A172 (cell line): ENCODE measurements at regions not wholly inside any gene's neighbourhood (a gene's known extent, or its start where the extent isn't known, plus 50 kb on each side); places are given as distances from the start of the nearest gene placed in this dataset.

Experiments used
- DNase-seq: peaks from one replicate; pipeline ENCODE4 v3.0.0-alpha.2; 2015; ENCODE audit warnings: low spot score

DNA sequence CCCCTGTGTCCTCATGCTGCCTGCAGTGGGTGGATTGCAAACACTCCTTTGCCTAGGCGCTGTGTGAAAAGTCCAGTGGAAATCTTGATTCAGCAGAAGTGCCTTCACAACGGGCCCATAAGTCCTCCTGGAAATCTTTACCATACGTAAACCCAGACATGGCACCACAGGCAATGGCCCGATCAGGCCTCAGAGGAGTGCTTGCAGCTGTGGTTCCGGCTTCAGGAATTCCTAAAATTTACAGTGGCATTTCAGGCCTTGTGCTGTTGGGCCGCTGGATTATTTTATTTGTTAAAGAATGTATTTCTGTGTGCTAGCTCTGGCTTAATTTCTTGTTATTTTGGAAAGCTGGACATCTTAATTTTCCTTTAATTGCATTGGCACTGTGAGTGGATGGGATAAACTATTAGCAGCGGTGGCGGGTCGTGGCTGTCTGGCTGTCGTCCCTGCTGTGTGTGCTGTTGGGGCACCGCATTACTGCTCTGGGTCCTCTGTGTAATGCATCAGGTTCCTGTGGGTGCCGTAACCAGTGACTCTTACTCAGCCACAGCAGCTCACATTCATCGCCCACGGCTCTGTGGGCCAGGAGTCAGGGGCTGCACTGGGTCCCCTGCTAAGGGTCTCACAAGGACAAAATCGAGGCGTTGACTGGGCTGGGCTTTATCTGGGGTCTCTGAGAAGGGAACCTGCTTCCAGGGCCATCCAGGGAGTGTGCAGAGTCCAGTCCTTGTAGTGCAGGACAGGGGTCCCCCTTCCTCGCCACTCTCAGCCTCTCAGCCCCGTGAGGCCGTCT lies 73.1 kb downstream of the RTP5 start:
- no peak for DNase-seq

DNA sequence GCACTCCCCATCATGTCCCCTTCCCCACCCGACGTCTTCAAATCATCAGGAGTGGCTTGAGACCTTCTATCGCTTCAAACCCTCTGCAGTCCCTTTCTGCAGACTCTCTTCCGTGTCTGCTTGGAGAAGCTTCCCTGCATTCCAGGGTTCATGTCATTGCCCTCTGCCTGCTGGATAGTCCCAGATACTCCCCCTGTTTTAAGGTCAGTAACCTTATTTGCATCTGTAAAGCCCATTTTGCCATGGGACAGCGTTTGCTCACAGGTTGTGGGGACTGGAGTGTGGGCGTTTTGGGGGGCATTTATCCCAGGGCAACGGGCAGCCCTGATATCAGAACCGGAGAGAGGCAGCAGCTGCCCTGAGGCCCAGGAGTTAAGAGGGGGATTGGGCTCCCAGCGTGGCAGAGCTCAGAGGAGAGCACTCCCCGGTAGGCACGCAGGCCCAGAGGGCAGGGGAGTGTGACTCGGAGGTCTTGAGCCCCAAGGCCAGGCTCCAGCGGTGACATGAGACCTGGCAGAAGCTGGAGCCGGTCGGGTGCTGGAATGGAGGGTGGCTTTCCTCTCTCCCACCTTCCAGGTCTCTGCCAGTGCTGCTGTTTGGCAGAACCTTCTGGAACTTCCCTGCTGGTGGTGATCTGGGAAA lies 73.8 kb downstream of the RTP5 start:
- DNase-seq, result no peak

DNA sequence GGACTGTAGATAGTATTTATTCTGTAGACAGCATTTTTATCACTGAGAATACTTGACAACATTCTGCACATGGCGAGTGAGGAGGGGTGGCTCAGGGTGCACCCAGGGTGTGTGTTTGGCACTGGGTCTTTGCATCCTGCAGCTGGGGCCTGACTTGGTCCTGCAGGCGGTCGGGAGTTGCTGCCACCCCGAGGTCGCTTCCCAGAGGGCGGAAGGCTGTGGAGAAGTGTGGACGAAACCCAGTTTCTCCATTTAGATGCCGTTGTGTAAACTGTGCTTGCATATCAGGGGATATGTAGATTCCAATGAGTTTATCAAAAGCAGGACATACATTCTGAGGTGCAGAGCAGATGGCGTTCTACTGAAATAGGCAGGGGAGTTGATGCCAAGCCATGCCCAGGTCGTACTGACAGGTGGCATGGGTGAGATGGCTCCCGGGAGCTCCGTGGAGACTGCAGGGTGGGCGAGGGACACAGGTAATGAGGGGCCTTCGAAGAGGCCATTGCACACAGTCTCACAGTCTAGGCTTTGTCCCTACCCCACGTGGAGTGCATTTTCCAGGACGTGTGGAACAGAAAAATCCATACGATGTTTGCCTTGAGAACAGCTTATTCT lies 74.5 kb downstream of the RTP5 start:
- DNase-seq, result no peak

DNA sequence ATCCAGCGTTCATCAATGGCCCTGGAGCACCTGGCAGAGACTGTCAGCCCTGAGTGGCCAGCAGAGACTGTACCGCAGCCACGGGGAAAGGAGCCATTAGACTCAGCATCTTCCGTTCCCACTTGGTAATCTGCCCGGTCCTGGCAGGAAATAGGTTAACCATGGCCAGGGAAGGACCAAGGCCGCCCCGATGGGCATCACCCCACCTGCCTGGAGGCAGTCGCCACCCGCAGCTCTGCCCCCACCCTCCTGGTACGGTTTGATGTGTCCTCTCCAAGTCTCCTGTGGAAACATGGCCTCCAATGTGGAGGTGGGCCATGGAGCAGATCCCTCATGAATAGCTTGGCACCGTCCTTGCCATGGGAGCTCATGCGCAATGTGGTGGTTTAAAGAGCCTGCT lies 75.3 kb downstream of the RTP5 start:
- DNase-seq, result no peak

DNA sequence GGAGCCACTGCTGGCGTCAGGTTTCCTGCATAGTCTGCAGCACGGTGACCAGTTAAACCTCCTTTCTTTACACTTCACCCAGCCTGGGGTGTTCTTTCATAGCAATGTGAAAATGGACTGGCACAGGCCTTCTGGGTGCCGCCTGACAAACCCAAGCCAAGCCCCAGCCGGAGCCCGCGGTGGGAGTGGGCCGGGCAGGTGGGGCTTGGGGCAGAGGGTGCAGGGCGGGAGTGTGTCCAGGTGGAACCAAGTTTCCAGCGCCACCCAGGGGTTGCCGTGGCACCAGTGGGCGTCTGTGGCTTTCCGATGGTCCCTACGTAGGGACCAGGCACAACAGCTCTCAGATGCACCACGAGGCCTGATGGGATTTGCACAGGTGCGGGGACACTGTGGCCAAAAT lies 75.8 kb downstream of the RTP5 start:
- no peak for DNase-seq

- no peak for DNase-seq
Observed at GRCh38 chr2:241945803-241946202, 76.3 kb downstream of the RTP5 start.

- DNase-seq, result peak; percentile 11
Observed at GRCh38 chr2:241946306-241947003, 76.9 kb downstream of the RTP5 start.

DNA sequence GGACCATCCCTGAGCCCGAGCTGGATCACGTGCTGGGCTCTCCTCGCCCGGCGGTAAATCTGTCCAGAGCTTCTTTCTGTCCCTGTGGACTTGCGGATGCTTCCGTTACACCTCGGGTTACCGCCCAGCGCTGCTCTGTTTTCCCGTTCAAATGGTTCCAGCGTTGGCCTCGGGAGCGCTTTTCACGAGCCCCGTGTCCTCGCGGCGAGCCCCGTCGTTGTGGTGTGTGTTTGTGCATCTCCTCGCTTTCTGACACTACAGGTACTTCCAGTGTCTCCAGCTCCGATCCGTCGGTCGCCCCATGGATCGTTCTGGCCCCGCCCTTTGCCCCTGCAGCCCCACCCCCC lies 77.4 kb downstream of the RTP5 start:
- no peak for DNase-seq

DNA sequence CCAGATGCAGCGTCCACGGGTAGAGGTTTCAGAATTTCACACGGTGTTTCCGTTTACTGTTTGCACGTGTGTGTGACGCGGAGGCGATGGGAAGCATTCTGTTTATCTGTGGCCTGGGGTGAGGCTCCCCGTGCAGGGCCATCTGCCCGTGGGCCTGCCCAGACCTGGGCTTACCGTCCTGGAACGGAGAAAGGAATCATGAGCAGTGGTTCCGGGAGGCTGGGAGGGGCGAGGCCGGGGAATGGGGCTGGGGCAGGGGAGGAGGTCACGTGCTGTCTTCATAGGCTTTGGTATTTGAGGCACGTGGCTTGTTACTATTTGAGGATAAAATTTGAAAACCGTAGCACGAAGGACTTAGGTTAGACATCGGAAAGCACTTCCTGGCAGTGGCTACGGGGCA lies 77.9 kb downstream of the RTP5 start:
- DNase-seq, result no peak

DNA sequence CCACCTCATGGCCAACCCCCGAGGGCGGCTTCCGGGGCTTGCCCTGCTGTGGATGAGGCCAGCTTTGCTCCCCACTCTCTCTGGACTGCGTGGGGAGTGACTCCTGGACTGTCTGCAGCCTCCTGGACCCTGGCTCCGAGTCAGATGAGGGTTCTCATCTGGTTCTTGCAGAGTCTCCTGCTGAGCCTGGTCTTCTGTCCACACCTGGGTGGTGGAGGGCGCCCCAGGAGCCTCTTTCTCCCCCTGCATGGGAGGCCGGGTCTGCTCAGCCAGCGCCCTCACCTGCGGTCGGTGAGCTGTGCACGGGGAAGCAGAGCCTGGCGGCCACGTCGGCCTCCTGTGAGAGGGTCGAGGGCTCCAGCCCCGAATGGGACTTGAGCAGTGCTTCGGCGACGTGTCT lies 78.3 kb downstream of the RTP5 start:
- no peak for DNase-seq

DNA sequence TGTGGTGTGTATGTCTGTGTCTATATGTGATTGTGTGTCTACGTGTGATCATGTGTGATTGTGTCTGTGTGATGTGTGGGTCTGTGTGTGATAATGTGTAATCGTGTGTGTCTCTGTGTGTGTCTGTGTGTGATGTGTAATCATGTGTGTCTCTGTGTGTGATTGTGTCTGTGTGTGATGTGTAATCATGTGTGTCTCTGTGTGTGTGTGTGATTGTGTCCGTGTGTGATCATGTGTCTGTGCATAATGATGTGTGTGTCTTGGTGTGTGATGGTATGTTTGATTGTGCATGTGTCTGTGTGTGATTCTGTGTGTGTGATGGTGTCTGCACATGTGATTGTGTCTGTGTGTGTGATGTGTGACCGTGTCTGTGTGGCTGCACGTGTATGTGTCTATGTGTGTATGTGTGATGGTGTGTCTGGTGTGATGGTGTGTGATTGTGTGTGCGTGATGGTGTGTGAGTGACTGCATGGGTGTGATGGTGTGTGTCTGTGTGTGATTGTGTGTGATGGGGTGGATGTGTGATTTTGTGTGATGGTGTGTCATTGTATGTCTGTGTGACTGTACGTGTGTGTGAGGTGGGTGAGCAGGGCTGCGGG lies 78.9 kb downstream of the RTP5 start:
- DNase-seq, result no peak

DNA sequence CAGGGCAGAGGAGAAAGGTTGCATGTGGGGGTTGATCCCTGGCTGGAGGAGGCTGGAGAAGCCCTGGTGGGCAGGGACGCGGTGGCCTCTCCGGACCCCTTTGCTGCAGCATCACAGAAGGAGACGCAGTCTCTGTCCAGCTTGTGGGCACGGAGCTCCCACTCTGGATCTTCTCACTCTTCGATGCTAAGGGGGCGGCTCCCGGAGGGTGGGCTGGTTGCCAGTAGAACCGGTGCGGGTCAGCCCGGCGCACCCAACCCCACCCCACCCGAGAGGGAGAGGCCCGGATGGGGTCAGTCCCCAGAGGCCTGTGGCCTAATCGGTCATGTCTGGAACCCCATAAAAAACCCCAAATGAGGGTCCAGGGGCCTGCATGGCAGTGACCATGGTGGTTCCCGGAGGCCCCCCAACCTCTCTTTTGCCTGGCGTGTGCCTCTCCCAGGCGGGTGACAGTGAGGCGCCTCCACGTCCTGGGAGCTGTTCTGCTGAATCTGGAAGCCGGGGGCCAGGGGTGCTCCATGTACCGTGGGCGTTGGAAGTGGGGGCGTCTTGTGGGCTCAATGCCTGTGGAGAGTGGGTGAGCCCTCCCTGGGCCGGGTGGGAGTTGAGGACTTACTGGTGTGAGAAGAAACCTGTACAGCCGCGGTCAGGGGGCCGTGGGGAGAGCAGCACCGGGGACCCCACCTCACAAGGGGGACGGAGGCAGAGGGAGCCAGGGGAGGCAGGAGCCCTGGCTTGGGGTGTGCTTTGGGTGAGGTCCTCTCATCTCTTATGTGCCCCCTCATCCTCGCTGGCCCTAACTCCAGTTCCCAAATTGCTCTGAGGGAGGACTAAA lies 79.6 kb downstream of the RTP5 start:
- DNase-seq, result no peak

DNA sequence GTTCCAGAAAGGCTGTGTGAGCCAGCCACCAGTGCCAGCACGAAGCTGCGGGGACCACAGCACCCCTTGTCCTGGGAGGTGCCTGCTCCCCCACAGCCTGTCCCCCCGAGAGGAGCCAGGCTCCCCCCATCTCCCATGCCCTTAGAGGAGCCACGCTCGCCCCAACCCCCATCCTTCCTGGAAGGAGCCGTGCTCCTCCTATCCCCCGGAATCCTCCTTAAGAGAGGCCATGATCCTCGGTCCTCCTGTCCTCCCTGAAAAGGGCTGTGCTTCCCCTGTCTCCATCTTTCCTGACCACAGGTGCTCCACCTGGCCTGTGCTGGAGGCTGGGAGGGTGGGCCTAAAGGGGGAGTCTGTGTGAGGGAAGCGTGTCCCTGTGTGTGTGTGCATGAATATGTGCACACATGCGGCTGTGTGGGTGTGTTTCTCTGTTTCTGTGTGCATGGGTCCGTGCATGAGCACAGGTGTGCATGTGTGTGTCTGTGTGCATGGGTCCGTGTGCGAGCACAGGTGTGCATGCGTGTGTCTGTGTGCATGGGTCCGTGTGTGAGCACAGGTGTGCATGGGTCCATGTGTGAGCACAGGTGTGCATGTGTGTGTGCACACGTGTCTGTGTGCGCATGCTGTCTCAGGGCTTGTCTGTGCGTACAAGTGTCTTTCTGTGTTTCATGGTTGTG lies 80.3 kb downstream of the RTP5 start:
- no peak for DNase-seq

- peak; percentile 46 for DNase-seq
Observed at GRCh38 chr2:241950413-241951315, 81.1 kb downstream of the RTP5 start.

- DNase-seq, result no peak
Observed at GRCh38 chr2:241951316-241951700, 81.8 kb downstream of the RTP5 start.

DNA sequence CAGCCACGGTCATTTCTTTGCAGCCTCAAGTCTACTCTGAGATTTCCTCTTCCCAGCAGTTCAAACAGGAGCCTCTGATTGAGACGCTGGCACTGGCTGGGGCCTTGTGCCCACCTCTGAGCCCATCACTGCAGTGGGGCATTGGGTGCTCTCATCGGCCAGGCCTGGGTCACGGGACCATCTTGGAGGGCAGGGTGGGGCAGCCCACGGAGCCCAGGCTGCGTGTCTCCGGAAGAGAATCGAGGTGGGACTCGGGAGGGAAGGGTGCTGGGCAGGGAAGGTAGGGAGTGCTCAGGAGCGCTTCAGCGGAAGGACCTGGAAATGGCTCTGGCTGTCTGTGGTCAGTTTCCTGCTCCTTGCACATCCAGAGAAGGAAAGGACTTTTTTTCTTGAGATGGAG lies 82.4 kb downstream of the RTP5 start:
- no peak for DNase-seq

GRCh38 chr2:241952816-241953215 lies 83.3 kb downstream of the RTP5 start:
- no peak for DNase-seq

GRCh38 chr2:241953324-241953928 lies 83.9 kb downstream of the RTP5 start:
- DNase-seq, result no peak

GRCh38 chr2:241956521-241957110 lies 87.1 kb downstream of the RTP5 start:
- no peak for DNase-seq
